Neuronal stem cell (in vitro differentiated cells): ENCODE measurements at regions not wholly inside any gene's neighbourhood (a gene's known extent, or its start where the extent isn't known, plus 50 kb on each side); places are given as distances from the start of the nearest gene placed in this dataset.

ENCODE experiments used
- DNase-seq: peaks from one replicate; pipeline ENCODE4 v3.0.0-alpha.2; 2013; ENCODE audit warnings: low spot score
- H2AFZ ChIP-seq: one replicate; pipeline ENCODE4 v1.6.1; 2013; ENCODE audit warnings: mild to moderate bottlenecking, low read length, inconsistent platforms
- H2AK5ac ChIP-seq: 2 replicates; pipeline ENCODE4 v1.6.1; 2013; ENCODE audit warnings: low read depth, mild to moderate bottlenecking, inconsistent platforms, low read length, moderate library complexity, mixed read lengths
- H2BK120ac ChIP-seq: 2 replicates; pipeline ENCODE4 v1.6.1; 2013; ENCODE audit warnings: low read depth, mild to moderate bottlenecking, inconsistent platforms, low read length, moderate library complexity, mixed read lengths
- H2BK12ac ChIP-seq: one replicate; pipeline ENCODE4 v1.6.1; 2013; ENCODE audit warnings: low read length, inconsistent platforms
- H2BK15ac ChIP-seq: 2 replicates; pipeline ENCODE4 v1.6.1; 2013; ENCODE audit warnings: mild to moderate bottlenecking, low read length, inconsistent platforms, mixed read lengths
- H2BK5ac ChIP-seq: one replicate; pipeline ENCODE4 v1.6.1; 2013; ENCODE audit warnings: inconsistent platforms, mild to moderate bottlenecking, low read length, moderate library complexity
- H3K14ac ChIP-seq: one replicate; pipeline ENCODE4 v1.6.1; 2013; ENCODE audit warnings: low read length, inconsistent platforms
- H3K18ac ChIP-seq: 2 replicates; pipeline ENCODE4 v1.6.1; 2013; ENCODE audit warnings: low read length, inconsistent platforms
- H3K23ac ChIP-seq: 2 replicates; pipeline ENCODE4 v1.6.1; 2013; ENCODE audit warnings: low read depth, mild to moderate bottlenecking, mixed read lengths, low read length, inconsistent platforms; ENCODE audit not compliant: poor library complexity
- H3K27ac ChIP-seq: replicated peaks from 3 replicates; pipeline ENCODE4 v1.5.1; 2013; ENCODE audit warnings: low read length, inconsistent platforms
- H3K27me3 ChIP-seq, 3 experiments: 2 replicates each; pipeline ENCODE4 v1.6.1; 2013; ENCODE audit warnings: low read length in 3 of 3, mild to moderate bottlenecking in 2 of 3, inconsistent platforms in 1 of 3, low read depth in 1 of 3, mixed read lengths in 1 of 3, moderate library complexity in 1 of 3; ENCODE audit not compliant: control insufficient read depth in 3 of 3, insufficient read depth in 3 of 3
- H3K36me3 ChIP-seq, 2 donors: replicated peaks in 1 of 2; 2 replicates each; pipeline ENCODE4 v1.6.1; 2013; ENCODE audit warnings: low read length in 2 of 2; ENCODE audit not compliant: control insufficient read depth in 2 of 2, insufficient read depth in 2 of 2
- H3K4ac ChIP-seq: 2 replicates; pipeline ENCODE4 v1.6.1; 2013; ENCODE audit warnings: inconsistent platforms, mild to moderate bottlenecking, low read length, moderate library complexity
- H3K4me1 ChIP-seq, 2 donors: 1 replicate in 1 of 2; 2 replicates in 1 of 2; pipeline ENCODE4 v1.6.1; 2013; ENCODE audit warnings: low read length in 2 of 2, low read depth in 1 of 2; ENCODE audit not compliant: control insufficient read depth in 2 of 2, insufficient read depth in 1 of 2
- H3K4me2 ChIP-seq: one replicate; pipeline ENCODE4 v1.6.1; 2013; ENCODE audit warnings: mild to moderate bottlenecking, low read length, inconsistent platforms; ENCODE audit not compliant: insufficient read depth, poor library complexity, severe bottlenecking
- H3K4me3 ChIP-seq, 2 donors: 2 replicates each; pipeline ENCODE4 v1.5.1; 2013; ENCODE audit warnings: low read length in 2 of 2, mild to moderate bottlenecking in 2 of 2, inconsistent platforms in 1 of 2, moderate library complexity in 1 of 2
- H3K79me1 ChIP-seq: one replicate; pipeline ENCODE4 v1.6.1; 2013; ENCODE audit warnings: low read depth, mild to moderate bottlenecking, inconsistent platforms, low read length, moderate library complexity
- H3K9ac ChIP-seq: one replicate; pipeline ENCODE4 v1.6.1; 2013; ENCODE audit warnings: mild to moderate bottlenecking, low read depth, low read length, inconsistent platforms; ENCODE audit not compliant: poor library complexity
- H3K9me3 ChIP-seq, 2 donors: replicated peaks in 1 of 2; 2 replicates each; pipeline versions ENCODE3 to v1.6.1; 2013; ENCODE audit warnings: low read length in 2 of 2, mild to moderate bottlenecking in 2 of 2, inconsistent platforms in 1 of 2, low read depth in 1 of 2, mixed read lengths in 1 of 2, moderate library complexity in 1 of 2; ENCODE audit not compliant: control insufficient read depth in 2 of 2, insufficient read depth in 1 of 2
- H4K8ac ChIP-seq: one replicate; pipeline ENCODE4 v1.6.1; 2013; ENCODE audit warnings: low read depth, mild to moderate bottlenecking, inconsistent platforms, low read length, moderate library complexity
- H4K91ac ChIP-seq: one replicate; pipeline ENCODE4 v1.6.1; 2013; ENCODE audit warnings: low read length, low read depth, mild to moderate bottlenecking, inconsistent platforms; ENCODE audit not compliant: poor library complexity
- WGBS, 2 donors: extraction: QIAGEN DNeasy Blood & Tissue Kit; methylation state at CpG; one replicate each; pipeline ENCODE4 v1.1.7; 2013; ENCODE audit warnings: missing lambda C conversion rate in 2 of 2, mixed read lengths in 1 of 2; ENCODE audit not compliant: insufficient read length in 2 of 2, insufficient replicate concordance in 1 of 2; ENCODE audit errors: extremely low coverage in 2 of 2; 5-methylcytosine and 5-hydroxymethylcytosine counted together

- Histone ChIP-seq H2BK120ac (no peak overlapping the region), H4K91ac (no peak overlapping the region)
Measured at GRCh38 chr5:82384034-82384750, 106.0 kb upstream of the RPS23 start.

GRCh38 chr5:82381591-82381990 lies 103.4 kb upstream of the RPS23 start:
- H3K4ac ChIP-seq: no peak overlapping the region
- H2BK5ac ChIP-seq: no peak overlapping the region
- no peak for DNase-seq
- H3K4me2 ChIP-seq: no peak overlapping the region
- no peak overlapping the region for H4K8ac ChIP-seq
- H3K27ac ChIP-seq: no peak overlapping the region
- H3K9ac ChIP-seq: no peak overlapping the region
- H3K36me3 ChIP-seq: no peaks in the 10 kb centered on the region
- WGBS, 2 donors: 100% methylated on average over 1 of the region's 1 CpG; no CpG with 5 or more reads in 1 of the 2 donors
- H3K79me1 ChIP-seq: no peaks in the 10 kb centered on the region
- no peak overlapping the region for H3K18ac ChIP-seq
- H2BK15ac ChIP-seq: no peak overlapping the region
- no peak overlapping the region for H3K14ac ChIP-seq
- H2AFZ ChIP-seq: no peak overlapping the region
- H2BK120ac ChIP-seq: no peak overlapping the region
- H3K23ac ChIP-seq: no peak overlapping the region
- H3K4me3 ChIP-seq: no peak overlapping the region
- no peak overlapping the region for H2AK5ac ChIP-seq
- peaks cover 0 to 9% of the 10 kb centered on the region in 2 donors for H3K9me3 ChIP-seq
- H3K4me1 ChIP-seq: peaks cover 4 to 11% of the 10 kb centered on the region in 2 donors
- no peaks in the 10 kb centered on the region for H3K27me3 ChIP-seq
- no peak overlapping the region for H4K91ac ChIP-seq
- H2BK12ac ChIP-seq: no peak overlapping the region

More at GRCh38 chr5:82384034-82384750, 106.0 kb upstream of the RPS23 start:
- Histone ChIP-seq H2BK15ac (no peak overlapping the region), H3K14ac (no peak overlapping the region), H3K23ac (no peak overlapping the region), H2AK5ac (no peak overlapping the region), H3K4ac (no peak overlapping the region), H3K9ac (no peak overlapping the region), H3K4me2 (no peak overlapping the region), H4K8ac (no peak overlapping the region), H2BK12ac (no peak overlapping the region), H2AFZ (peak overlapping the region; percentile 10), H3K18ac (no peak overlapping the region), H3K27me3 (no peaks in the 10 kb centered on the region), H3K4me1 (peaks cover 4 to 11% of the 10 kb centered on the region in 2 donors), H3K27ac (no peak overlapping the region), H3K4me3 (no peak overlapping the region), H3K36me3 (no peaks in the 10 kb centered on the region), H2BK5ac (no peak overlapping the region), H3K9me3 (peaks cover 0 to 5% of the 10 kb centered on the region in 2 donors), H3K79me1 (no peaks in the 10 kb centered on the region)
- WGBS, 2 donors: no CpG with 5 or more reads among the region's 6 CpGs
- DNase-seq: no peak

- H3K27ac ChIP-seq: no peak overlapping the region
- H3K36me3 ChIP-seq: no peaks in the 10 kb centered on the region
- no peak overlapping the region for H3K9ac ChIP-seq
- no peak overlapping the region for H3K4me2 ChIP-seq
- no peak overlapping the region for H2AK5ac ChIP-seq
- no peak for DNase-seq
- no peak overlapping the region for H3K14ac ChIP-seq
- no peak overlapping the region for H4K91ac ChIP-seq
- H2AFZ ChIP-seq: no peak overlapping the region
- no peaks in the 10 kb centered on the region for H3K79me1 ChIP-seq
- no peaks in the 10 kb centered on the region for H3K27me3 ChIP-seq
- no peaks in the 10 kb centered on the region for H3K4me1 ChIP-seq
- H2BK120ac ChIP-seq: no peak overlapping the region
- H2BK12ac ChIP-seq: no peak overlapping the region
- no peak overlapping the region for H3K4ac ChIP-seq
- H3K18ac ChIP-seq: no peak overlapping the region
- no peak overlapping the region for H2BK5ac ChIP-seq
- no peak overlapping the region for H3K23ac ChIP-seq
- no peak overlapping the region for H3K4me3 ChIP-seq
- no peak overlapping the region for H2BK15ac ChIP-seq
- peaks cover 2 to 9% of the 10 kb centered on the region in 2 donors for H3K9me3 ChIP-seq
- no CpG with 5 or more reads among the region's 2 CpGs for WGBS, 2 donors
- H4K8ac ChIP-seq: no peak overlapping the region
Measured at GRCh38 chr5:82376307-82376706, 98.2 kb upstream of the RPS23 start.

- Histone ChIP-seq H3K9ac (no peak overlapping the region), H3K4ac (no peak overlapping the region), H4K91ac (no peak overlapping the region), H3K18ac (no peak overlapping the region), H2BK5ac (no peak overlapping the region), H2BK12ac (no peak overlapping the region), H3K27me3 (no peaks in the 10 kb centered on the region), H3K4me2 (no peak overlapping the region), H3K36me3 (no peaks in the 10 kb centered on the region), H3K27ac (no peak overlapping the region), H3K4me3 (no peak overlapping the region), H2AFZ (no peak overlapping the region), H4K8ac (no peak overlapping the region), H2BK120ac (no peak overlapping the region), H3K9me3 (peaks cover 2 to 8% of the 10 kb centered on the region in 2 donors), H2BK15ac (no peak overlapping the region), H3K14ac (no peak overlapping the region), H3K23ac (no peak overlapping the region), H3K79me1 (no peaks in the 10 kb centered on the region), H2AK5ac (no peak overlapping the region), H3K4me1 (no peaks in the 10 kb centered on the region)
- no CpG with 5 or more reads among the region's 5 CpGs for WGBS, 2 donors
- no peak for DNase-seq
Measured at GRCh38 chr5:82375488-82376244, 97.5 kb upstream of the RPS23 start.
